ENCODE measurements at regions not wholly inside any gene's neighbourhood (a gene's known extent, or its start where the extent isn't known, plus 50 kb on each side); places are given as distances from the start of the nearest gene placed in this dataset.

DNA sequence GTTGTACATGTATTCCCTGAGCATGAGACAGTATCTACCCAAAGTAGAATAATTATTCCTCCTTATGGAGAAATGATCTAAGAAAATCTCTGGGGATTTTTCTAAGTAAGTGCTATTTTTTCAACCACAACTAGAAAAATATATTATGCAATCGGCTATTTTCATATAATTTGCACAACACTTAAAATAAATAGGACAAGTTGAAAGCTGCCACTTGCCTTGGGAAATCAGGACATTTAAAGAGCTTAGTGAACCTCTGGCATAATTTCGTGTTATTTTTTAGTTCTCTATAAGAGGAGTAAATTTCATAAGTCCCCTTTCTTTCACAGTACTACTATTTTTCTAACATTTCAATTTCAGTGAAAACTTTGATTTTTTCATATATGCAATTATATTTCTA, 672.1 kb downstream of the OTOL1 start:
- in situ Hi-C loops (cut with MboI): no loop called here

DNA sequence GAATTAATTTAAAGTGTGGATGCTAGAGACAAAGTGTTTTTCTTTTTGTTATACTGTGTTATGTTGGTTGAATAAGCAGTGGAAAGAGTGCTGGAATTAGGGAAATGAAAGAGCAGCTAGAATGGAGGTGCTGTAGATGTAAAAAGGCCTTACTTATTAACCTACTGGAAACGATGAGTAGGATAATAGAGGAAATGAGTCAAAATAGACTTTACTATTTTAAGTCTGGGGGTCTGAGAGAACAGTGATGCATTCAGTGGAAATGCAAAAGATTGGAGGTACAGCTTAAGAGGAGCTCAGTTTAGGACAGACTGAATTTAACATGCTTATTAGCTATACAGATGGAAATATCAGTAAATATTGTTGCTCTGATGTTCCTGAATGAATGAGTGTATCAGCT, 674.0 kb downstream of the OTOL1 start:
- no peaks in the 10 kb centered on the region for H3K27me3 ChIP-seq (ENCODE audit: control insufficient read depth in 2 of 2, insufficient read depth in 2 of 2, low read length in 2 of 2)
- FAIRE-seq (no peak), DNase-seq (ENCODE audit: extremely low read depth in 1 of 4, low spot score in 3 of 4) (no peak), ATAC-seq (no peak)
- ChIA-PET POLR2A (no interaction called here), CTCF (ENCODE audit: low intra/inter-chr PET ratio) (no interaction called here)
- no peaks in the 10 kb centered on the region for H3K36me3 ChIP-seq (ENCODE audit: control insufficient read depth, insufficient read depth, low read length)
- no peaks in the 10 kb centered on the region for H3K9me3 ChIP-seq (replicated peaks; ENCODE audit: control insufficient read depth, insufficient read depth, low read depth, low read length)
- H2AFZ ChIP-seq (ENCODE audit: low read depth, low read length): no peak overlapping the region
- TF ChIP-seq ZNF232 (CRISPR knock-in tag; IDR thresholded peaks at IDR 0.05): no peak
- TF ChIP-seq SP1 (CRISPR knock-in tag; IDR thresholded peaks at IDR 0.05): no peak
- no peaks in the 10 kb centered on the region for H3K79me2 ChIP-seq (ENCODE audit: control insufficient read depth, insufficient read depth, low read length)
- BruUV-seq (replicated peaks): no TSS peak
- no peak overlapping the region for H3K4me2 ChIP-seq (ENCODE audit: insufficient read depth, low read length)
- H4K20me1 ChIP-seq (replicated peaks; ENCODE audit: control insufficient read depth, insufficient read depth, low read length): no peaks in the 10 kb centered on the region
- H3K9me1 ChIP-seq (ENCODE audit: control insufficient read depth, insufficient read depth, low read length): no peaks in the 10 kb centered on the region
- H3K9ac ChIP-seq (ENCODE audit: insufficient read depth in 1 of 2, low read depth in 2 of 2, low read length in 2 of 2): no peak overlapping the region
- in situ Hi-C loops (cut with MboI): no loop called here
- intact Hi-C loops (cut with micrococcal nuclease): no loop called here
- WGBS (ENCODE audit: insufficient coverage, low coverage, missing lambda C conversion rate): 0% methylated on average over 1 of the region's 1 CpG
- no peak overlapping the region for H3K27ac ChIP-seq (ENCODE audit: extremely low read depth, low read depth, low read length)
- no peaks in the 10 kb centered on the region for H3K4me1 ChIP-seq (replicated peaks in 1 of 2; ENCODE audit: control insufficient read depth in 2 of 2, insufficient read depth in 2 of 2, low read length in 2 of 2)
- H3K4me3 ChIP-seq: no peak overlapping the region

More for the DNA sequence above, 672.1 kb downstream of the OTOL1 start:
- FAIRE-seq: no peak
- DNase-seq (ENCODE audit: extremely low read depth in 1 of 4, low spot score in 3 of 4): no peak
- Histone ChIP-seq H3K36me3 (ENCODE audit: control insufficient read depth, insufficient read depth, low read length) (no peaks in the 10 kb centered on the region), H3K4me3 (no peak overlapping the region), H4K20me1 (replicated peaks; ENCODE audit: control insufficient read depth, insufficient read depth, low read length) (no peaks in the 10 kb centered on the region), H3K4me1 (replicated peaks in 1 of 2; ENCODE audit: control insufficient read depth in 2 of 2, insufficient read depth in 2 of 2, low read length in 2 of 2) (no peaks in the 10 kb centered on the region), H3K27me3 (ENCODE audit: control insufficient read depth in 2 of 2, insufficient read depth in 2 of 2, low read length in 2 of 2) (no peaks in the 10 kb centered on the region), H3K4me2 (ENCODE audit: insufficient read depth, low read length) (no peak overlapping the region), H3K9ac (ENCODE audit: insufficient read depth in 1 of 2, low read depth in 2 of 2, low read length in 2 of 2) (no peak overlapping the region), H3K79me2 (ENCODE audit: control insufficient read depth, insufficient read depth, low read length) (no peaks in the 10 kb centered on the region), H3K9me3 (replicated peaks; ENCODE audit: control insufficient read depth, insufficient read depth, low read depth, low read length) (no peaks in the 10 kb centered on the region), H3K27ac (ENCODE audit: extremely low read depth, low read depth, low read length) (no peak overlapping the region), H3K9me1 (ENCODE audit: control insufficient read depth, insufficient read depth, low read length) (no peaks in the 10 kb centered on the region), H2AFZ (ENCODE audit: low read depth, low read length) (no peak overlapping the region)
- no TSS peak for BruUV-seq (replicated peaks)
- ChIA-PET POLR2A (no interaction called here), CTCF (ENCODE audit: low intra/inter-chr PET ratio) (no interaction called here)
- no peak for ATAC-seq
- WGBS (ENCODE audit: insufficient coverage, low coverage, missing lambda C conversion rate): 3% methylated on average over 2 of the region's 2 CpGs
- TF ChIP-seq STAT5A (IDR thresholded peaks at IDR 0.05; ENCODE audit: borderline replicate concordance, low read length) (no peak), ZNF282 (CRISPR knock-in tag; IDR thresholded peaks at IDR 0.05) (no peak), GTF2F1 (IDR thresholded peaks at IDR 0.05; ENCODE audit: low read depth, low read length) (no peak)
- intact Hi-C loops (cut with micrococcal nuclease): no loop called here
